ENCODE measurements at regions not wholly inside any gene's neighbourhood (a gene's known extent, or its start where the extent isn't known, plus 50 kb on each side); places are given as distances from the start of the nearest gene placed in this dataset.

- DNase-seq: no peak
These were observed 451.3 kb downstream of the NTRK3 start for GRCh38 chr15:87805117-87805820.

DNA sequence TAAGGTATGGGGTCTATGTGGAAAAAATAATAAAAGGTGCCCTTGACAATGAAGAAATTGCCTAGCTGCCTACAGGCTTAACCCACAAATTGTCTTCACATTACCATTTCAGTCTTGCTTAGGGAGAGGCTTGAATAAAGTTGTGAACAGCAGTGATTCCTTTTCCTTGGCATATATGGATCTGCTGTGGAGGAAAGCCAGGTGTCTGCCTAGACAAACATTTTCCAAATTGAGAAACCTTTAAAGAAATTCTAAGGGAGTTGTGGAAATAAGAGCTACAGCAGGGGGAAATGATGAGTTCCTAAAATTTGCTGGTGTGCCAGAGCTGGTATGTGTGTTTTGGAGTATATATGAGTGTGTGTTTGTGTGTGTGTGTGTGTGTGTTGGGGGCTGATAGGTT lies 452.1 kb downstream of the NTRK3 start:
- no peak for DNase-seq

DNA sequence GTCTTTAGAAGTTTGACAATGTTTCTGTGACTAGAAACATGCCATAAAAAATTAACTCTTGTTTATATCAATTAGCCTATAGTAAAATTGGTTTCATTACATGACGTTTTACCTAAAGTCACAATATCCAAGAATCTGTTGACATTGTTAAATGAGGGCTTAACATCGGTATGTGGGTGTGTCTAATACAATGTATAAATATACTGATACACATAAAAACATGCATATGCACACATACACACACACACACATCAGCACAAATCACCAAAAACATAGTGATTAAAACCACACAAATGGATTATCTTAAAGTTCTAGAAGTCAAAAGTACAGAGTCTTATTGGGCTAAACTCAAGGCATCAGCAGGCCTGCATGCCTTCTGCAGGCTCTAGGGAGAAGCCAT lies 456.7 kb downstream of the NTRK3 start:
- no peak for DNase-seq

DNA sequence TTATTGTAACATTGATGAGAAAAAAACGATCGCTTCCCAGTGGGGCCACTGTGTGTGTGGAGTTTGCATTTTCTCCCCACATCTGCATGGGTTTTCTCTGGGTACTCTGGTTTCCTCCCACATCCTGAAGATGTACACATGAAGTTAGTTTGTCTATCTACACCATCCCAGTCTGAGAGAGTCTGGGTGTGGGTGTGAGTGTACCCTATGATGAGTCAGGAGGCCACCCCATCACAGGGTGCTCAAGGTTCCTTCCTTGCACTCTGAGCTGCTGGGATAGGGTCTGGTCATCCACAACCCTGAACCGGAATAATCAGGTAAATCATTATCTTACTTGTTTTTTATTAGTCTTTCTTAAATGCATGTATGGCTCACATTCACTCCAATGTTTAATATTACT lies 457.1 kb downstream of the NTRK3 start:
- DNase-seq: no peak

GRCh38 chr15:87793725-87794124 lies 462.8 kb downstream of the NTRK3 start:
- no peak for DNase-seq

GRCh38 chr15:87792250-87793040 lies 464.1 kb downstream of the NTRK3 start:
- no peak for DNase-seq

- no peak for DNase-seq
These were observed 474.4 kb downstream of the NTRK3 start for GRCh38 chr15:87781959-87782625.

DNA sequence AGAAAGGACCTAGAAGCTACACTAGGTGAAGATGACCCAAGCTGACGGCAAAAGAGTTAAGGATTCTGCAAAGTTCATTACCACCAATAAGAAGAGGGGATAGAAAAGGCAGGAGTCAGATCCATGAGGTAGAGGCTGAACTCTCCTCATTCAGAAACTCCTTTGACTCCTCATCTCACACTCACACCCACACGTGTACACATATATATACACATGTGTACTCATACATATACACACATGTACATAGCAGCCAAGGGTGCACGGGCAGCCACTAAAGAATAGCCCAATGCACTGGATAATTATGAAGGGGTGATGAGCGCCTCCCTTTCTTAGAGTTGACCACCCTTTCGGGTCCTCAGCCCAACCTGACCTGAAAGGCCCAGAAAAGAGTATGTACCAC lies 476.8 kb downstream of the NTRK3 start:
- DNase-seq: no peak

DNA sequence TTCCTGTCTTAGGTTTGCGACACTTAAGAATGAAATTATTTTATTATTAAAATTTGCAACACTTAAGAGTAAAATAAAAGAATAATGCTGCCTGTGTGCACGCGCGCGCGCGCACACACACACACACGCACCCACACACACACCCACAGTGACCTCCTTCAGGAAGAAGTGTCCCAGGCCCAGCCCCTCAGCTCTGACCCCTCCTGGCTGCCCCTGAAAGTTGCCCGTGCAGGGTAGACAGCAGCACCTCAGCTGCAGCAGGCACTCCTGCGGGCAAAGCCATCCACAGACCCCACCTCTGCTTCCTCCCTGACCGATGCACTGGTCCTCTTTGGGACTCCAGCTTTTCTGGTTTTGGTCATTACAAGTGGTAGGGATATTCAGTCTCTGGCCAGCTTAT lies 478.2 kb downstream of the NTRK3 start:
- no peak for DNase-seq

GRCh38 chr15:87777054-87777561 lies 479.4 kb downstream of the NTRK3 start:
- DNase-seq: no peak

GRCh38 chr15:87767516-87767915 lies 489.0 kb downstream of the NTRK3 start:
- DNase-seq: no peak

GRCh38 chr15:87764461-87765240 lies 491.9 kb downstream of the NTRK3 start:
- no peak for DNase-seq

DNA sequence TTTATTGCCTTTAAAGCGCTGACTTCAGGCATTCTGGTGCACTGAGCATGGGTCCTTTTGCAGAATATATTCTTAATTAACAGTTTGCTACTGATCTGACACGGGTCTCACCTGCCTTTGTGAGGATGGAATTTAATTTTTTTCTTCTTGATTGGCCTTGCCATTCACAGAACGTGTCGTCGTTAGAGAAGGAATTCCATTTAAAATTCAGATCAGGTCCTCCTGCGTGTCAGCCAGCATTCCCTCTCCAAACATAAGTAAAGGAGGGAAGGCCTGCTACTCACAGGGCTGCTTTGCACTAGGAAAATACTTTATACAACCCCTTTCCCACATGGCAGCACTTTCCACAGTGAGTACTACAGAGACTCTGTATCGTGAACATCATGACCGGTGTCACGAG lies 492.7 kb downstream of the NTRK3 start:
- no peak for DNase-seq

GRCh38 chr15:87761736-87762509 lies 494.6 kb downstream of the NTRK3 start:
- DNase-seq: no peak

- no peak for DNase-seq
These were observed 495.8 kb downstream of the NTRK3 start for GRCh38 chr15:87760547-87761314.

DNA sequence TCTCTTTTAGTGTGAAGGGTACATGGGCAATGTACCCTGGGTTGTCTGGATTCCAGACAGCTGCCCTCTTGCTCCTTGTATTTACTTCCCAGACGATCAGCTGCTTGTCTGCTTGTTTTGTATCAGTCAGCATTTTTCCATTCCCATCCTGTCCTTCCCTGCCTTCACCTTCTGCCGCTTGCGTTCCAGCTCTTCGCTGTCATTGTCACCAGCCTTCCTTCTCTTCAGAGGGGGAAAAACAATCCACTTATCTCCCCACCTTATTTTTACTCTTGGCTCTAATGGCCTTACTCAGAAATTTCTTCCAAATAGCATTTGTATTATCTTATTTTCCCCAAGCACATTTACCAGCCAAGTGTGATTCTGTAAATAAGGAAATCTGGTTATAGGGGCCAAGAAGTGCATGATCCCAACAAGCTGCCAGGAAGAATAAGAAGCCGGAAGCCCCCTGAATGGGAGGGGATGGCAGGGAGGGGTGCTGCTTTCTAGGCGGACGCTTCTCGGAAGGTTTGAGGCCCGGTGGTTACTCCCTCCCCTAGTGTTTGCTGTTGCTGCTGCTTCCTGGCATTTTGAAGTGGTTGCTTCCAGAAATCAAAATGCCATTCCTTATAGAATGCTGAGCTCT lies 497.6 kb downstream of the NTRK3 start:
- no peak for DNase-seq

DNA sequence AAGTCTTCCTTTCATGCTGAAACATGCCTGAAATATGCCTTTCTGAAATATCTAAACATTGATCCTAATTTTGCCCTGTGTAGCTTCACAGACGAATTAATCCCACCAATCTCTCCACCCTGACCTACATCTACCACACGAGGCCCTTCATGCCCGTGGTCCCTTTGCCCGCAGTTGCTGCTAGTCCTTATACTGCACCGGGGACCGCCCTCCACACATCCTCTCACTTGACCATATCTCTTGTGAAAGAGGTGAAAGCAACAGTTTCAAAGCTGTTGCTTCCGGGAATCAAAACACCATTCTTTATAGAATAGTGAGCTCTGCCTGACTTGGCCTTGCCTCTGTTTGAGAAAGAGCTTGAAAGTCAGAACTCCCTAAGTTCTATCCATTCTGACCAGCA lies 499.5 kb downstream of the NTRK3 start:
- no peak for DNase-seq

GRCh38 chr15:87756072-87756471 lies 500.5 kb downstream of the NTRK3 start:
- DNase-seq: no peak

DNA sequence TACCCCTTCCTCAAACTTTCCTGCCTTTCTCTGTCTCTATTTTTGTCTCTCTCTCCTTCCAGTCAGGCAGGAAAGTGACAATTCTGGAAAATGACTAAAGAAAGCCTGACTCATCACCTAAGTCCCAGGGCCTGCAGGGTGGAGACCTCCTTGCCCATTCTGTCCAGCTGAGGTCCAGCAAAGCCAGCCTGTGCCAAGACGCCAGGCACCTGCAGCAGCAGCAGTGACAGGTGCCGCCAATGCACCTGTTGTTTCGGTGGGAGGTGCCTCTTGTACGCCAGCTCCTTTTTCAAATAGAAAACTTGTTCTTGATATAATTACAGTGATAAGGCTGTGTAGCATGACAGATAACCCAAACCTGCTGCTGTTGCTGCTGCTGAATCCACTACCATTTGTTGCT lies 501.3 kb downstream of the NTRK3 start:
- DNase-seq: no peak

DNA sequence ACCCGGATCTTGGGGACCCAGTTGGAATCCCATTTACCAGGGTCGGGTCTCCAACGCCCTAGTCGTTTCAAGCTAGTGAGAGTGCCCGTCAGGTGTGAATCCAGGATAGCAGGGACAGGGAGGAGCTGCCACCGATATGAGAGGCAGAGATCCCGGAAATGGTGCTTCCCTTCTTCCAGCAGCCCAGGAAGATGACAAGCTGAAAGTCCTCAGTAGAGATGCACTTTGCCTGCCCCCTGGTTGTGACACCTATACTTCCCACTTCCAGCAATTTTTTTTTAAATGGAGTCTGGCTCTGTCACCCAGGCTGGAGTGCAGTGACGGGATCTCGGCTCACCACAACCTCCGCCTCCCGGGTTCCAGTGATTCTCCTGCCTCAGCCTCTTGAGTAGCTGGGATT lies 503.0 kb downstream of the NTRK3 start:
- no peak for DNase-seq
